GM18498 (cell line): ENCODE measurements at regions not wholly inside any gene's neighbourhood (a gene's known extent, or its start where the extent isn't known, plus 50 kb on each side); places are given as distances from the start of the nearest gene placed in this dataset.
"Not testable (repeated sequence)": the region's sequence is repeated elsewhere in the genome, so short reads cannot be mapped to it uniquely, and the experiment has no call there.

Experiments used
- ATAC-seq: cut with Tn5 transposase; IDR thresholded peaks from one replicate; pipeline ENCODE4 v1.9.1; 2021; ENCODE audit warnings: mild to moderate bottlenecking, moderate library complexity; ENCODE audit not compliant: unreplicated experiment

GRCh38 chrX:10469-11458 is 270.4 kb upstream of the PLCXD1 start:
- ATAC-seq, result not testable (repeated sequence)

GRCh38 chrX:13821-14443 is 267.2 kb upstream of the PLCXD1 start:
- not testable (repeated sequence) for ATAC-seq

GRCh38 chrX:14452-14851 is 266.7 kb upstream of the PLCXD1 start:
- ATAC-seq, result not testable (repeated sequence)

GRCh38 chrX:18768-19454 is 262.3 kb upstream of the PLCXD1 start:
- peak; percentile 91 for ATAC-seq

- ATAC-seq, result peak; percentile 39
Measured at GRCh38 chrX:19455-19827, 261.7 kb upstream of the PLCXD1 start.

- ATAC-seq, result peak; percentile 36
Measured at GRCh38 chrX:19912-20571, 261.1 kb upstream of the PLCXD1 start.

- ATAC-seq, result not testable (repeated sequence)
Measured at GRCh38 chrX:24139-24538, 257.0 kb upstream of the PLCXD1 start.
